IMR-90 (cell line): ENCODE measurements at regions not wholly inside any gene's neighbourhood (a gene's known extent, or its start where the extent isn't known, plus 50 kb on each side); places are given as distances from the start of the nearest gene placed in this dataset.

Experiments used
- ATAC-seq: fragments of 200-7000 bp; cut with Tn5 transposase; 2 replicates; pipeline ENCODE4 v1.9.1; 2020; ENCODE audit warnings: low read depth, mild to moderate bottlenecking, moderate library complexity
- BruUV-seq: library from RNA; stranded (reverse); fragments of 400-500 nt; replicated peaks from 2 replicates; lab custom pipeline; 2021; lab: Mats Ljungman, UMichigan
- CTCF ChIA-PET: fragments of 300-600 bp; formaldehyde crosslinking; extraction: SDS; loops from one replicate; lab custom pipeline; 2021; ENCODE audit warnings: antibody characterized with exemption; lab: Yijun Ruan, JAX
- POLR2A ChIA-PET: fragments of 300-600 bp; sonication (Branson Sonifier 250); formaldehyde crosslinking; loops from one replicate; lab custom pipeline; 2022; ENCODE audit warnings: antibody characterized with exemption; ENCODE audit not compliant: unreplicated experiment; lab: Charles Lee
- DNase-seq: peaks from one replicate; pipeline ENCODE4 v3.0.0; 2013
- H2AFZ ChIP-seq: replicated peaks from 2 replicates; pipeline ENCODE3; 2013; ENCODE audit warnings: low read length, mild to moderate bottlenecking; ENCODE audit not compliant: poor library complexity
- H2AK5ac ChIP-seq: 2 replicates; pipeline ENCODE4 v1.6.1; 2013; ENCODE audit warnings: low read depth, low read length, inconsistent platforms
- H2AK9ac ChIP-seq: replicated peaks from 2 replicates; pipeline ENCODE3; 2013; ENCODE audit warnings: mild to moderate bottlenecking, low read depth, low read length, moderate library complexity; ENCODE audit not compliant: poor library complexity
- H2BK120ac ChIP-seq: 2 replicates; pipeline ENCODE4 v1.6.1; 2013; ENCODE audit warnings: low read depth, low read length, inconsistent platforms
- H2BK15ac ChIP-seq: 3 replicates; pipeline ENCODE4 v1.6.1; 2013; ENCODE audit warnings: low read depth, low read length, inconsistent platforms
- H2BK20ac ChIP-seq: 2 replicates; pipeline ENCODE4 v1.6.1; 2013; ENCODE audit warnings: low read depth, mild to moderate bottlenecking, inconsistent platforms, low read length, moderate library complexity
- H2BK5ac ChIP-seq: 2 replicates; pipeline ENCODE4 v1.6.1; 2013; ENCODE audit warnings: mild to moderate bottlenecking, low read depth, low read length, inconsistent platforms; ENCODE audit not compliant: poor library complexity, severe bottlenecking
- H3K14ac ChIP-seq: replicated peaks from 2 replicates; pipeline ENCODE4 v1.6.1; 2013; ENCODE audit warnings: low read depth, low read length, inconsistent platforms
- H3K18ac ChIP-seq: 2 replicates; pipeline ENCODE4 v1.6.1; 2013; ENCODE audit warnings: low read depth, low read length, control low read depth
- H3K23ac ChIP-seq: 2 replicates; pipeline ENCODE4 v1.6.1; 2013; ENCODE audit warnings: low read depth, low read length, inconsistent platforms
- H3K27ac ChIP-seq: 2 replicates; pipeline ENCODE4 v1.5.1; 2013; ENCODE audit warnings: mild to moderate bottlenecking, control low read depth, low read length; ENCODE audit not compliant: insufficient read depth
- H3K27me3 ChIP-seq: 2 replicates; pipeline ENCODE4 v1.6.1; 2013; ENCODE audit warnings: low read length; ENCODE audit not compliant: control insufficient read depth, insufficient read depth
- H3K36me3 ChIP-seq: 2 replicates; pipeline ENCODE4 v1.6.1; 2013; ENCODE audit warnings: low read length, mixed read lengths; ENCODE audit not compliant: control insufficient read depth, insufficient read depth
- H3K4ac ChIP-seq: 2 replicates; pipeline ENCODE4 v1.6.1; 2013; ENCODE audit warnings: low read depth, low read length, inconsistent platforms
- H3K4me1 ChIP-seq: 2 replicates; pipeline ENCODE4 v1.6.1; 2013; ENCODE audit warnings: low read length, mixed read lengths; ENCODE audit not compliant: control insufficient read depth, insufficient read depth
- H3K4me2 ChIP-seq: 2 replicates; pipeline ENCODE4 v1.6.1; 2013; ENCODE audit warnings: low read depth, mild to moderate bottlenecking, control low read depth, low read length, moderate library complexity
- H3K4me3 ChIP-seq: 2 replicates; pipeline ENCODE4 v1.5.1; 2013; ENCODE audit warnings: low read depth, mild to moderate bottlenecking, control low read depth, low read length, moderate library complexity; ENCODE audit not compliant: insufficient read depth
- H3K56ac ChIP-seq: 2 replicates; pipeline ENCODE4 v1.6.1; 2013; ENCODE audit warnings: low read length, inconsistent platforms; ENCODE audit not compliant: insufficient read depth; ENCODE audit errors: extremely low read depth
- H3K79me1 ChIP-seq, 2 experiments: 2 replicates each; pipeline ENCODE4 v1.6.1; 2013; ENCODE audit warnings: low read length in 2 of 2, inconsistent platforms in 1 of 2, low read depth in 1 of 2
- H3K9ac ChIP-seq: 2 replicates; pipeline ENCODE4 v1.6.1; 2013; ENCODE audit warnings: low read depth, low read length, control low read depth
- H3K9me1 ChIP-seq: 2 replicates; pipeline ENCODE4 v1.6.1; 2013; ENCODE audit warnings: low read length, inconsistent platforms; ENCODE audit not compliant: insufficient read depth
- H3K9me3 ChIP-seq: 2 replicates; pipeline ENCODE4 v1.6.1; 2013; ENCODE audit warnings: low read length; ENCODE audit not compliant: control insufficient read depth, insufficient read depth
- H4K20me1 ChIP-seq: 2 replicates; pipeline ENCODE4 v1.6.1; 2013; ENCODE audit warnings: low read length, inconsistent platforms; ENCODE audit not compliant: insufficient read depth
- H4K5ac ChIP-seq: 2 replicates; pipeline ENCODE4 v1.6.1; 2013; ENCODE audit warnings: mild to moderate bottlenecking, low read depth, low read length, control low read depth
- H4K8ac ChIP-seq, 2 experiments: 2 replicates each; pipeline ENCODE4 v1.6.1; 2013; ENCODE audit warnings: low read depth in 2 of 2, low read length in 2 of 2, control low read depth in 1 of 2, inconsistent platforms in 1 of 2
- H4K91ac ChIP-seq: 2 replicates; pipeline ENCODE4 v1.6.1; 2013; ENCODE audit warnings: low read depth, low read length, inconsistent platforms; ENCODE audit not compliant: insufficient read depth
- BHLHE40 ChIP-seq: fragments of 150-350 bp; IDR thresholded peaks from 2 replicates; pipeline ENCODE4 v1.6.1; 2016; ENCODE audit warnings: mild to moderate bottlenecking, low read depth, low read length
- CEBPB ChIP-seq: IDR thresholded peaks from 2 replicates; pipeline ENCODE4 v1.6.1; 2012; ENCODE audit warnings: low read depth, low read length, improper control_type of control experiment
- CHD1 ChIP-seq: IDR thresholded peaks from 2 replicates; pipeline ENCODE4 v1.6.1; 2012; ENCODE audit warnings: low read depth, low read length, improper control_type of control experiment
- MAFK ChIP-seq: IDR thresholded peaks from 2 replicates; pipeline ENCODE4 v1.6.1; 2012; ENCODE audit warnings: low read depth, low read length, improper control_type of control experiment
- MAZ ChIP-seq: IDR thresholded peaks from 2 replicates; pipeline ENCODE4 v1.6.1; 2012; ENCODE audit warnings: low read depth, mild to moderate bottlenecking, low read length, improper control_type of control experiment, moderate library complexity, borderline replicate concordance
- MXI1 ChIP-seq: IDR thresholded peaks from 2 replicates; pipeline ENCODE4 v1.6.1; 2012; ENCODE audit warnings: low read depth, mild to moderate bottlenecking, low read length, moderate library complexity, borderline replicate concordance
- RAD21 ChIP-seq: IDR thresholded peaks from 2 replicates; pipeline ENCODE4 v1.6.1; 2012; ENCODE audit warnings: low read length, improper control_type of control experiment
- RCOR1 ChIP-seq: IDR thresholded peaks from 2 replicates; pipeline ENCODE4 v1.6.1; 2012; ENCODE audit warnings: mild to moderate bottlenecking, low read length, improper control_type of control experiment; ENCODE audit not compliant: insufficient replicate concordance
- WGBS, 2 experiments: methylation state at CpG; one replicate each; pipeline versions ENCODE4 v1.1.5 to v1.1.7; 2013; ENCODE audit warnings: missing lambda C conversion rate in 2 of 2; ENCODE audit not compliant: insufficient read length in 1 of 2; ENCODE audit errors: extremely low coverage in 2 of 2; 5-methylcytosine and 5-hydroxymethylcytosine counted together
- dilution Hi-C: fragments of 300-500 bp; cut with HindIII; formaldehyde crosslinking; loops from one replicate; pipeline ENCODE4 v1.14.3; 2018; ENCODE audit warnings: low sequenced_read_pairs; ENCODE audit not compliant: unreplicated experiment
- in situ Hi-C: fragments of 300-500 bp; cut with MboI; formaldehyde crosslinking; loops from 3 replicates; pipeline ENCODE4 v1.14.3; 2019; ENCODE audit warnings: low sequenced_read_pairs, inconsistent platforms, mixed read lengths
- intact Hi-C: fragments of 100-400 bp; cut with micrococcal nuclease; formaldehyde crosslinking; loops from 2 replicates; pipeline ENCODE4 v1.10.0; 2022
- TF ChIP-seq, protein P1 (sequence below): fragments of 150-350 bp; IDR thresholded peaks from 2 replicates; pipeline ENCODE4 v1.6.1; 2016; ENCODE audit warnings: low read depth, mild to moderate bottlenecking, low read length, moderate library complexity, borderline replicate concordance
- TF ChIP-seq, protein P2 (sequence below): fragments of 150-350 bp; IDR thresholded peaks from 2 replicates; pipeline ENCODE4 v1.6.1; 2017; ENCODE audit warnings: mild to moderate bottlenecking, antibody characterized with exemption, low read length, low read depth
- TF ChIP-seq, protein P3 (sequence below): conservative IDR thresholded peaks from 2 replicates; pipeline ENCODE4 v1.5.1; 2012; ENCODE audit warnings: mild to moderate bottlenecking, low read depth, low read length, improper control_type of control experiment

DNA sequence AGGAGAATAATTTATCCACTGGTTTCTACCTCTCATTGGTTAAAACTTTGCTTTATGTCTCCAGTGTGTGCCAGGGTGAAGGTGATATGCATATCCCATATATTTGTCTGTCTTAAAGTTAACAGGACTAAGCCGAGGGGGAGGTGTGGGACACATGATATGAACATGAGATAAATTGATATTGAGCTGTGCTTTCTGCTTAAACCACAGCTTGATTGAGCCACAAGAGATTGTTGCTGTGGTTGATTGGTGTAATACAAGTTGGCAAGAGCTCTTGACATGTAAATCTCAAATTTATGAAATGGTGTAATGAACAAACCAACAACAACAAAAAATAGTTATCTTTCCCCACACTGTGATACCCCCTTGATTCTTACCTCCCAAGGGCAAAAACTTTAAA is 1295.5 kb upstream of the NCAM2 start:
- no peak overlapping the region for H3K4ac ChIP-seq
- no peaks in the 10 kb centered on the region for H3K79me1 ChIP-seq
- H3K56ac ChIP-seq = no peak overlapping the region
- peaks cover 11% of the 10 kb centered on the region for H3K9me3 ChIP-seq
- intact Hi-C loops (no loop called here), in situ Hi-C loops (no loop called here), dilution Hi-C loops (no loop called here)
- H2AK5ac ChIP-seq = no peak overlapping the region
- WGBS, 2 experiments = no CpG with 5 or more reads among the region's 1 CpG
- H2BK15ac ChIP-seq = no peak overlapping the region
- H2AFZ ChIP-seq = no peak overlapping the region
- no peak overlapping the region for H2BK120ac ChIP-seq
- H3K36me3 ChIP-seq = no peaks in the 10 kb centered on the region
- no peaks in the 10 kb centered on the region for H3K27me3 ChIP-seq
- ChIA-PET POLR2A (no interaction called here), CTCF (no interaction called here)
- no peak overlapping the region for H3K18ac ChIP-seq
- H2BK20ac ChIP-seq = no peak overlapping the region
- H3K14ac ChIP-seq = no peak overlapping the region
- no peak overlapping the region for H2BK5ac ChIP-seq
- H3K4me3 ChIP-seq = no peak overlapping the region
- no peak overlapping the region for H3K23ac ChIP-seq
- BruUV-seq = no TSS peak
- TF ChIP-seq BHLHE40 (no peak), RCOR1 (no peak), CEBPB (no peak), MAZ (no peak), RAD21 (no peak), CHD1 (no peak), MAFK (no peak), MXI1 (no peak)
- TF ChIP-seq, protein P1, sequence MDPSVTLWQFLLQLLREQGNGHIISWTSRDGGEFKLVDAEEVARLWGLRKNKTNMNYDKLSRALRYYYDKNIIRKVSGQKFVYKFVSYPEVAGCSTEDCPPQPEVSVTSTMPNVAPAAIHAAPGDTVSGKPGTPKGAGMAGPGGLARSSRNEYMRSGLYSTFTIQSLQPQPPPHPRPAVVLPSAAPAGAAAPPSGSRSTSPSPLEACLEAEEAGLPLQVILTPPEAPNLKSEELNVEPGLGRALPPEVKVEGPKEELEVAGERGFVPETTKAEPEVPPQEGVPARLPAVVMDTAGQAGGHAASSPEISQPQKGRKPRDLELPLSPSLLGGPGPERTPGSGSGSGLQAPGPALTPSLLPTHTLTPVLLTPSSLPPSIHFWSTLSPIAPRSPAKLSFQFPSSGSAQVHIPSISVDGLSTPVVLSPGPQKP = no peak
- TF ChIP-seq, protein P2, sequence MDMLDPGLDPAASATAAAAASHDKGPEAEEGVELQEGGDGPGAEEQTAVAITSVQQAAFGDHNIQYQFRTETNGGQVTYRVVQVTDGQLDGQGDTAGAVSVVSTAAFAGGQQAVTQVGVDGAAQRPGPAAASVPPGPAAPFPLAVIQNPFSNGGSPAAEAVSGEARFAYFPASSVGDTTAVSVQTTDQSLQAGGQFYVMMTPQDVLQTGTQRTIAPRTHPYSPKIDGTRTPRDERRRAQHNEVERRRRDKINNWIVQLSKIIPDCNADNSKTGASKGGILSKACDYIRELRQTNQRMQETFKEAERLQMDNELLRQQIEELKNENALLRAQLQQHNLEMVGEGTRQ = no peak
- TF ChIP-seq, protein P3, sequence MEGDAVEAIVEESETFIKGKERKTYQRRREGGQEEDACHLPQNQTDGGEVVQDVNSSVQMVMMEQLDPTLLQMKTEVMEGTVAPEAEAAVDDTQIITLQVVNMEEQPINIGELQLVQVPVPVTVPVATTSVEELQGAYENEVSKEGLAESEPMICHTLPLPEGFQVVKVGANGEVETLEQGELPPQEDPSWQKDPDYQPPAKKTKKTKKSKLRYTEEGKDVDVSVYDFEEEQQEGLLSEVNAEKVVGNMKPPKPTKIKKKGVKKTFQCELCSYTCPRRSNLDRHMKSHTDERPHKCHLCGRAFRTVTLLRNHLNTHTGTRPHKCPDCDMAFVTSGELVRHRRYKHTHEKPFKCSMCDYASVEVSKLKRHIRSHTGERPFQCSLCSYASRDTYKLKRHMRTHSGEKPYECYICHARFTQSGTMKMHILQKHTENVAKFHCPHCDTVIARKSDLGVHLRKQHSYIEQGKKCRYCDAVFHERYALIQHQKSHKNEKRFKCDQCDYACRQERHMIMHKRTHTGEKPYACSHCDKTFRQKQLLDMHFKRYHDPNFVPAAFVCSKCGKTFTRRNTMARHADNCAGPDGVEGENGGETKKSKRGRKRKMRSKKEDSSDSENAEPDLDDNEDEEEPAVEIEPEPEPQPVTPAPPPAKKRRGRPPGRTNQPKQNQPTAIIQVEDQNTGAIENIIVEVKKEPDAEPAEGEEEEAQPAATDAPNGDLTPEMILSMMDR = no peak
- H3K9ac ChIP-seq = no peak overlapping the region
- no peaks in the 10 kb centered on the region for H3K4me1 ChIP-seq
- no peak overlapping the region for H4K5ac ChIP-seq
- H3K27ac ChIP-seq = no peak overlapping the region
- no peak overlapping the region for H3K4me2 ChIP-seq
- H3K9me1 ChIP-seq = no peaks in the 10 kb centered on the region
- H2AK9ac ChIP-seq = no peak overlapping the region
- no peak overlapping the region for H4K8ac ChIP-seq
- no peak overlapping the region for H4K91ac ChIP-seq
- ATAC-seq (no peak), DNase-seq (no peak)
- H4K20me1 ChIP-seq = no peaks in the 10 kb centered on the region
